Parathyroid adenoma (tissue), 2 donors: ENCODE measurements at regions not wholly inside any gene's neighbourhood (a gene's known extent, or its start where the extent isn't known, plus 50 kb on each side); places are given as distances from the start of the nearest gene placed in this dataset.

Experiments
- H2AFZ ChIP-seq: fragments of 300-600 bp; sonication (generic); one replicate; pipeline ENCODE4 v1.7.0; 2017; ENCODE audit warnings: antibody characterized with exemption, mild to moderate bottlenecking
- H3K27ac ChIP-seq: fragments of 300-600 bp; sonication (generic); one replicate; pipeline ENCODE4 v1.7.0; 2017
- H3K27me3 ChIP-seq: fragments of 300-600 bp; sonication (generic); one replicate; pipeline ENCODE4 v1.7.0; 2017; ENCODE audit warnings: low read length; ENCODE audit not compliant: control insufficient read depth, insufficient read depth
- H3K36me3 ChIP-seq: fragments of 300-600 bp; sonication (generic); one replicate; pipeline ENCODE4 v1.7.0; 2017; ENCODE audit warnings: low read length; ENCODE audit not compliant: control insufficient read depth, insufficient read depth
- H3K4me1 ChIP-seq: fragments of 300-600 bp; sonication (generic); one replicate; pipeline ENCODE4 v1.7.0; 2017; ENCODE audit warnings: control low read depth
- H3K4me2 ChIP-seq: fragments of 300-600 bp; sonication (generic); one replicate; pipeline ENCODE4 v1.7.0; 2017; ENCODE audit warnings: low read length
- H3K4me3 ChIP-seq: fragments of 300-600 bp; sonication (generic); one replicate; pipeline ENCODE4 v1.7.0; 2017; ENCODE audit warnings: low read depth, low read length
- H3K79me2 ChIP-seq: fragments of 300-600 bp; sonication (generic); one replicate; pipeline ENCODE4 v1.7.0; 2017; ENCODE audit warnings: control low read depth
- H3K9ac ChIP-seq: fragments of 300-600 bp; sonication (generic); one replicate; pipeline ENCODE4 v1.7.0; 2017; ENCODE audit warnings: mild to moderate bottlenecking
- H3K9me3 ChIP-seq: fragments of 300-600 bp; sonication (generic); one replicate; pipeline ENCODE4 v1.7.0; 2017; ENCODE audit warnings: low read length; ENCODE audit not compliant: control insufficient read depth
- CTCF ChIP-seq: fragments of 300-600 bp; sonication (generic); IDR thresholded peaks from one replicate; pipeline ENCODE4 v1.7.0; 2017; ENCODE audit warnings: antibody characterized with exemption, mild to moderate bottlenecking
- donor health status: primary hyperparathyroidism.

GRCh38 chr21:39119891-39120290 is 63.4 kb downstream of the PSMG1 start:
- H3K9me3 ChIP-seq = no peaks in the 10 kb centered on the region
- no peaks in the 10 kb centered on the region for H3K79me2 ChIP-seq
- H3K27ac ChIP-seq = no peak overlapping the region
- H3K36me3 ChIP-seq = no peaks in the 10 kb centered on the region
- H3K4me1 ChIP-seq = no peaks in the 10 kb centered on the region
- H3K9ac ChIP-seq = no peak overlapping the region
- H2AFZ ChIP-seq = no peak overlapping the region
- H3K27me3 ChIP-seq = no peaks in the 10 kb centered on the region
- H3K4me2 ChIP-seq = no peak overlapping the region
- TF ChIP-seq CTCF = no peak
- H3K4me3 ChIP-seq = no peak overlapping the region

- H3K27ac ChIP-seq = no peak overlapping the region
- H3K9me3 ChIP-seq = no peaks in the 10 kb centered on the region
- no peaks in the 10 kb centered on the region for H3K4me1 ChIP-seq
- H3K9ac ChIP-seq = no peak overlapping the region
- H3K79me2 ChIP-seq = no peaks in the 10 kb centered on the region
- no peak for TF ChIP-seq CTCF
- no peaks in the 10 kb centered on the region for H3K36me3 ChIP-seq
- no peak overlapping the region for H2AFZ ChIP-seq
- no peaks in the 10 kb centered on the region for H3K27me3 ChIP-seq
- H3K4me3 ChIP-seq = no peak overlapping the region
- H3K4me2 ChIP-seq = no peak overlapping the region
These were observed 64.5 kb downstream of the PSMG1 start for GRCh38 chr21:39118604-39119215.

- Histone ChIP-seq H2AFZ (no peak overlapping the region), H3K4me3 (no peak overlapping the region), H3K4me2 (no peak overlapping the region), H3K27ac (no peak overlapping the region), H3K9me3 (no peaks in the 10 kb centered on the region), H3K9ac (no peak overlapping the region), H3K36me3 (no peaks in the 10 kb centered on the region), H3K27me3 (no peaks in the 10 kb centered on the region), H3K4me1 (no peaks in the 10 kb centered on the region), H3K79me2 (no peaks in the 10 kb centered on the region)
- TF ChIP-seq CTCF = no peak
These were observed 65.2 kb downstream of the PSMG1 start for GRCh38 chr21:39118061-39118460.

- no peak overlapping the region for H3K4me2 ChIP-seq
- H3K36me3 ChIP-seq = no peaks in the 10 kb centered on the region
- H3K4me1 ChIP-seq = no peaks in the 10 kb centered on the region
- no peak overlapping the region for H2AFZ ChIP-seq
- no peak overlapping the region for H3K27ac ChIP-seq
- TF ChIP-seq CTCF = no peak
- no peaks in the 10 kb centered on the region for H3K79me2 ChIP-seq
- H3K9me3 ChIP-seq = no peaks in the 10 kb centered on the region
- H3K9ac ChIP-seq = no peak overlapping the region
- H3K27me3 ChIP-seq = no peaks in the 10 kb centered on the region
- H3K4me3 ChIP-seq = no peak overlapping the region
These were observed 65.7 kb downstream of the PSMG1 start for GRCh38 chr21:39117440-39117970.
